Ovary (tissue), 7 donors: ENCODE measurements at regions not wholly inside any gene's neighbourhood (a gene's known extent, or its start where the extent isn't known, plus 50 kb on each side); places are given as distances from the start of the nearest gene placed in this dataset.

Source experiments
- DNase-seq, 5 donors: peaks; one replicate each; pipeline ENCODE4 v3.0.0-alpha.2; 2019 to 2020
- H3K27ac ChIP-seq, 2 donors: fragments of 200-600 bp; one replicate each; pipeline versions ENCODE4 v1.5.1 to v1.8.0; 2019 to 2022
- H3K27me3 ChIP-seq: fragments of 200-600 bp; one replicate; pipeline ENCODE4 v1.8.0; 2022
- H3K36me3 ChIP-seq: fragments of 200-600 bp; sonication (generic); one replicate; pipeline ENCODE4 v1.5.1; 2019
- H3K4me1 ChIP-seq: one replicate; pipeline ENCODE4 v1.8.1; 2013; ENCODE audit warnings: mild to moderate bottlenecking, moderate library complexity; ENCODE audit not compliant: insufficient read depth
- H3K4me3 ChIP-seq: fragments of 200-600 bp; sonication (generic); one replicate; pipeline ENCODE4 v1.5.1; 2017
- H3K9me3 ChIP-seq, 2 donors: fragments of 200-600 bp in 1 of 2; sonication (generic) in 1 of 2; one replicate each; pipeline versions ENCODE4 v1.5.1 to v1.8.1; 2013 to 2019; ENCODE audit warnings: mild to moderate bottlenecking in 1 of 2, moderate library complexity in 1 of 2
- CTCF ChIP-seq, 3 donors: fragments of 450-650 bp in 2 of 3; fragments of 200-600 bp in 1 of 3; IDR thresholded peaks; one replicate each; pipeline versions ENCODE4 v1.5.1 to v1.8.0; 2016 to 2022; ENCODE audit warnings: antibody characterized with exemption in 3 of 3, mild to moderate bottlenecking in 1 of 3
- EP300 ChIP-seq: sonication (generic); formaldehyde crosslinking; IDR thresholded peaks from one replicate; pipeline ENCODE4 v1.6.1; 2017; ENCODE audit warnings: antibody characterized with exemption
- POLR2A ChIP-seq: fragments of 450-650 bp; IDR thresholded peaks from one replicate; pipeline ENCODE4 v1.6.1; 2017; ENCODE audit warnings: antibody characterized with exemption, mild to moderate bottlenecking, moderate library complexity
- WGBS, 3 donors: extraction: QIAGEN DNeasy Blood & Tissue Kit in 1 of 3; methylation state at CpG; one replicate each; pipeline versions ENCODE4 v1.1.5 to v1.1.7; 2013 to 2017; 5-methylcytosine and 5-hydroxymethylcytosine counted together
- intact Hi-C, 4 donors: fragments of 100-400 bp; cut with DNase I; formaldehyde crosslinking; loops; one replicate each; pipeline versions ENCODE4 v1.11.0 to v1.15.1; 2022 to 2023
- donor health status: DM: no; HTN: no; CAD: no; lungs with moderate emphysema.
- donor health status: DM: no; HTN: no; CAD: no.
- donor health status: Bipolar disorder and iron deficiency.
- donor health status: DM: no; HTN: no; CAD: no.
- donor health status: DM: yes; HTN: yes; CAD: no.

GRCh38 chr3:28978092-28978491 lies 302.8 kb upstream of the RBMS3 start:
- H3K27me3 ChIP-seq: no peaks in the 10 kb centered on the region
- intact Hi-C loops: no loop called here
- no peak overlapping the region for H3K4me3 ChIP-seq
- DNase-seq: no peak
- no peaks in the 10 kb centered on the region for H3K9me3 ChIP-seq
- H3K4me1 ChIP-seq: no peaks in the 10 kb centered on the region
- H3K36me3 ChIP-seq: no peaks in the 10 kb centered on the region
- TF ChIP-seq EP300 (no peak), CTCF (IDR thresholded peaks at IDR 0.05) (no peak), POLR2A (no peak)
- 61 to 64% (median 64%) methylated on average over 3 of the region's 3 CpGs for WGBS, 3 donors
- no peak overlapping the region for H3K27ac ChIP-seq

- TF ChIP-seq POLR2A: no peak
- no peak for TF ChIP-seq CTCF (IDR thresholded peaks at IDR 0.05)
- TF ChIP-seq EP300: no peak
- Histone ChIP-seq H3K9me3 (no peaks in the 10 kb centered on the region), H3K4me1 (no peaks in the 10 kb centered on the region), H3K27me3 (no peaks in the 10 kb centered on the region), H3K4me3 (no peak overlapping the region), H3K36me3 (no peaks in the 10 kb centered on the region), H3K27ac (no peak overlapping the region)
- no peak for DNase-seq
- intact Hi-C loops: no loop called here
- WGBS, 3 donors: 74 to 94% (median 85%) methylated on average over 1 of the region's 1 CpG
Measured at GRCh38 chr3:28980131-28980530, 300.7 kb upstream of the RBMS3 start.

GRCh38 chr3:28980631-28981030 lies 300.2 kb upstream of the RBMS3 start:
- no peaks in the 10 kb centered on the region for H3K9me3 ChIP-seq
- intact Hi-C loops: no loop called here
- DNase-seq: no peak
- H3K27me3 ChIP-seq: no peaks in the 10 kb centered on the region
- TF ChIP-seq EP300 (no peak), POLR2A (no peak), CTCF (IDR thresholded peaks at IDR 0.05) (no peak)
- H3K4me1 ChIP-seq: no peaks in the 10 kb centered on the region
- no peak overlapping the region for H3K27ac ChIP-seq
- no peak overlapping the region for H3K4me3 ChIP-seq
- H3K36me3 ChIP-seq: no peaks in the 10 kb centered on the region

- no peak overlapping the region for H3K4me3 ChIP-seq
- H3K27ac ChIP-seq: no peak overlapping the region
- TF ChIP-seq POLR2A: no peak
- TF ChIP-seq EP300: no peak
- intact Hi-C loops: no loop called here
- no peaks in the 10 kb centered on the region for H3K4me1 ChIP-seq
- 96% methylated on average over 2 of the region's 2 CpGs for WGBS, 3 donors
- no peaks in the 10 kb centered on the region for H3K9me3 ChIP-seq
- H3K27me3 ChIP-seq: no peaks in the 10 kb centered on the region
- DNase-seq: no peak
- no peaks in the 10 kb centered on the region for H3K36me3 ChIP-seq
Measured at GRCh38 chr3:28982906-28983305, 298.0 kb upstream of the RBMS3 start.

GRCh38 chr3:28986922-28987321 lies 293.9 kb upstream of the RBMS3 start:
- no peak for TF ChIP-seq EP300
- DNase-seq: no peak
- no peaks in the 10 kb centered on the region for H3K36me3 ChIP-seq
- no peaks in the 10 kb centered on the region for H3K9me3 ChIP-seq
- no peak overlapping the region for H3K27ac ChIP-seq
- no peak overlapping the region for H3K4me3 ChIP-seq
- H3K27me3 ChIP-seq: no peaks in the 10 kb centered on the region
- intact Hi-C loops: no loop called here
- no peaks in the 10 kb centered on the region for H3K4me1 ChIP-seq

- Histone ChIP-seq H3K27ac (no peak overlapping the region), H3K4me3 (no peak overlapping the region), H3K4me1 (no peaks in the 10 kb centered on the region), H3K9me3 (no peaks in the 10 kb centered on the region), H3K27me3 (no peaks in the 10 kb centered on the region), H3K36me3 (no peaks in the 10 kb centered on the region)
- intact Hi-C loops: no loop called here
- no peak for TF ChIP-seq CTCF (IDR thresholded peaks at IDR 0.05)
- TF ChIP-seq POLR2A: no peak
- TF ChIP-seq EP300: no peak
- WGBS, 3 donors: 51 to 65% (median 52%) methylated on average over 2 of the region's 2 CpGs
- no peak for DNase-seq
Measured at GRCh38 chr3:28989646-28990089, 291.2 kb upstream of the RBMS3 start.
